GM12878 (cell line): ENCODE measurements at regions not wholly inside any gene's neighbourhood (a gene's known extent, or its start where the extent isn't known, plus 50 kb on each side); places are given as distances from the start of the nearest gene placed in this dataset.

Source experiments
- ATAC-seq: fragments of 200-7000 bp; cut with Tn5 transposase; 3 replicates; pipeline ENCODE4 v1.9.1; 2020; ENCODE audit warnings: mild to moderate bottlenecking, moderate library complexity
- BruUV-seq: library from RNA; stranded (reverse); fragments of 400-500 nt; replicated peaks from 2 replicates; lab custom pipeline; 2021; lab: Mats Ljungman, UMichigan
- CTCF ChIA-PET: fragments of 300-600 bp; sonication (Branson Sonifier 250); formaldehyde crosslinking; extraction: SDS; loops from one replicate; lab custom pipeline; 2021; ENCODE audit warnings: inconsistent platforms; lab: Yijun Ruan, JAX
- POLR2A ChIA-PET: fragments of 350-600 bp; formaldehyde crosslinking; extraction: SDS; loops from one replicate; lab custom pipeline; 2021; ENCODE audit warnings: inconsistent platforms; lab: Charles Lee
- RAD21 ChIA-PET: fragments of 300-600 bp; sonication (Branson Sonifier 250); formaldehyde crosslinking; loops from one replicate; lab custom pipeline; 2023; ENCODE audit warnings: antibody characterized with exemption; ENCODE audit not compliant: unreplicated experiment; lab: Charles Lee
- SMC1A ChIA-PET: fragments of 300-600 bp; sonication (Branson Sonifier 250); formaldehyde crosslinking; loops from one replicate; lab custom pipeline; 2023; ENCODE audit not compliant: unreplicated experiment, uncharacterized antibody; lab: Charles Lee
- DNase-seq: peaks from one replicate; pipeline ENCODE4 v3.0.0-alpha.2; 2011; ENCODE audit warnings: low read depth, low spot score
- FAIRE-seq: peaks from 3 replicates; lab custom pipeline; 2011; peaks lifted over from hg19 to GRCh38; lab: Jason Lieb, UNC
- H2AFZ ChIP-seq: 2 replicates; pipeline ENCODE4 v1.6.0; 2011; ENCODE audit warnings: low read depth, low read length, control low read depth; ENCODE audit not compliant: control insufficient read depth
- H3K27ac ChIP-seq: 2 replicates; pipeline ENCODE4 v1.5.1; 2011; ENCODE audit warnings: control low read depth; ENCODE audit not compliant: control insufficient read depth, insufficient read depth
- H3K27me3 ChIP-seq, 2 experiments: replicated peaks in 1 of 2; 2 replicates each; pipeline versions ENCODE4 v1.6.0 to v1.6.1; 2011; ENCODE audit warnings: low read length in 1 of 2; ENCODE audit not compliant: control insufficient read depth in 2 of 2, insufficient read depth in 2 of 2
- H3K36me3 ChIP-seq, 2 experiments: 2 replicates each; pipeline ENCODE4 v1.5.1; 2011; ENCODE audit warnings: low read length in 1 of 2; ENCODE audit not compliant: control insufficient read depth in 2 of 2, insufficient read depth in 2 of 2
- H3K4me1 ChIP-seq: 2 replicates; pipeline ENCODE4 v1.6.1; 2011; ENCODE audit warnings: mild to moderate bottlenecking, low read length, moderate library complexity, mixed read lengths; ENCODE audit not compliant: control insufficient read depth, insufficient read depth
- H3K4me2 ChIP-seq: 2 replicates; pipeline ENCODE4 v1.6.0; 2011; ENCODE audit warnings: control low read depth; ENCODE audit not compliant: control insufficient read depth, insufficient read depth
- H3K4me3 ChIP-seq: fragments of 200-600 bp; sonication (generic); 2 replicates; pipeline ENCODE4 v1.5.1; 2016
- H3K79me2 ChIP-seq: 2 replicates; pipeline ENCODE4 v1.6.0; 2011; ENCODE audit warnings: low read length; ENCODE audit not compliant: control insufficient read depth, insufficient read depth
- H3K9ac ChIP-seq: 2 replicates; pipeline ENCODE4 v1.8.0; 2011; ENCODE audit warnings: low read length, control low read depth, mixed read lengths; ENCODE audit not compliant: control insufficient read depth, insufficient read depth
- H3K9me3 ChIP-seq: replicated peaks from 3 replicates; pipeline ENCODE4 v1.5.1; 2011; ENCODE audit warnings: mild to moderate bottlenecking, low read length; ENCODE audit not compliant: control insufficient read depth, insufficient read depth
- H4K20me1 ChIP-seq: 2 replicates; pipeline ENCODE4 v1.6.0; 2011; ENCODE audit not compliant: control insufficient read depth, insufficient read depth
- CBX5 ChIP-seq: sonication (generic); IDR thresholded peaks from 2 replicates; pipeline ENCODE4 v1.6.1; 2016; ENCODE audit warnings: low read depth, moderate library complexity, mild to moderate bottlenecking, inconsistent platforms
- FOS ChIP-seq: IDR thresholded peaks from 3 replicates; pipeline ENCODE4 v1.6.1; 2011; ENCODE audit warnings: borderline replicate concordance; ENCODE audit not compliant: insufficient read length; ENCODE audit errors: extremely low read depth
- LARP7 ChIP-seq: fragments of 450-650 bp; IDR thresholded peaks from 2 replicates; pipeline ENCODE4 v1.6.1; 2017; ENCODE audit warnings: mild to moderate bottlenecking
- PML ChIP-seq: IDR thresholded peaks from 2 replicates; pipeline ENCODE4 v1.6.1; 2012; ENCODE audit warnings: low read length, inconsistent platforms
- POLR2AphosphoS2 ChIP-seq: IDR thresholded peaks from 2 replicates; pipeline ENCODE4 v1.6.1; 2011; ENCODE audit warnings: low read depth, mild to moderate bottlenecking, low read length, improper control_type of control experiment, moderate library complexity
- SIX5 ChIP-seq: IDR thresholded peaks from 2 replicates; pipeline ENCODE4 v1.6.1; 2011; ENCODE audit warnings: mild to moderate bottlenecking, low read depth, low read length, moderate library complexity; ENCODE audit not compliant: severe bottlenecking
- SRF ChIP-seq, 2 experiments: IDR thresholded peaks; 2 replicates each; pipeline ENCODE4 v1.6.1; 2011; ENCODE audit warnings: low read depth in 2 of 2, low read length in 2 of 2, mild to moderate bottlenecking in 1 of 2, moderate library complexity in 1 of 2
- TCF12 ChIP-seq: IDR thresholded peaks from 2 replicates; pipeline ENCODE4 v1.6.1; 2011; ENCODE audit warnings: low read depth, mild to moderate bottlenecking, low read length
- in situ Hi-C: fragments of 300-500 bp; cut with MboI; formaldehyde crosslinking; loops from 9 replicates; pipeline ENCODE4 v1.14.3; 2018; ENCODE audit warnings: mixed read lengths
- intact Hi-C: fragments of 100-400 bp; cut with micrococcal nuclease; formaldehyde crosslinking; loops from one replicate; pipeline ENCODE4 v1.14.2; 2022; ENCODE audit not compliant: unreplicated experiment
- TF ChIP-seq, protein P1 (sequence below): fragments of 450-650 bp; formaldehyde crosslinking; IDR thresholded peaks from 2 replicates; pipeline ENCODE4 v1.5.0; 2022; ENCODE audit warnings: mild to moderate bottlenecking, missing genetic modification characterization
- TF ChIP-seq, protein P2 (sequence below): fragments of 450-650 bp; IDR thresholded peaks from 2 replicates; pipeline ENCODE4 v1.6.1; 2016; ENCODE audit warnings: mild to moderate bottlenecking
- TF ChIP-seq, protein P3 (sequence below): IDR thresholded peaks from 2 replicates; pipeline ENCODE4 v1.6.1; 2011; ENCODE audit warnings: low read depth, mild to moderate bottlenecking, low read length, moderate library complexity, borderline replicate concordance; ENCODE audit errors: extremely low read depth
- TF ChIP-seq, protein P4 (sequence below): IDR thresholded peaks from 2 replicates; pipeline ENCODE4 v1.6.1; 2012; ENCODE audit warnings: low read depth, low read length, improper control_type of control experiment

DNA sequence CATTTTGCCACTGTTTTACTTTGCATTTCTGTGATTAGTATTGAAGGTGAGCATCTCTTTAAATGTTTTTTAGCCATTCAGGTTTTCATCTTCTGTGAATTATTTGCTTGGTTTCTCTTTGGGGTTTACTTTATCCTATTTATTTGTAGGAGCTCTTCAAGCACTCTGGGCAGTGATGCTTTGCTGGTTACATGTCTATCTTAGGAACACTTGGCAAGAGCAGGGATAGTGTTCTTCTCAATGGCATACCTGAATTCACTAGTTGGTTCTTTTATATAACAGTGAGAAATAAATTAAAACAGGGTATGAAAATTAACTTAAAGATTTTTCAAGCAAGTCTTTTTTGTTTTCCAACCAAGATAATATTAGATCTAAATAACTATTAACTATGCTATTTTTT is 119.7 kb upstream of the BACH2 start:
- ATAC-seq: no peak
- ChIA-PET CTCF (no interaction called here), SMC1A (no interaction called here), RAD21 (no interaction called here), POLR2A (no interaction called here)
- Histone ChIP-seq H3K9ac (no peak overlapping the region), H3K4me2 (no peak overlapping the region), H3K9me3 (no peaks in the 10 kb centered on the region; the same call in 2 of the 3 replicates), H3K36me3 (no peaks in the 10 kb centered on the region), H4K20me1 (no peaks in the 10 kb centered on the region), H3K4me1 (no peaks in the 10 kb centered on the region), H3K27ac (no peak overlapping the region), H2AFZ (no peak overlapping the region), H3K27me3 (peaks cover 0 to 3% of the 10 kb centered on the region in 2 experiments; a peak in 1 of 4 replicates), H3K79me2 (no peaks in the 10 kb centered on the region), H3K4me3 (no peak overlapping the region)
- no peak for FAIRE-seq
- in situ Hi-C loops (no loop called here), intact Hi-C loops (no loop called here)
- BruUV-seq: no TSS peak
- DNase-seq: no peak
- TF ChIP-seq, protein P1, sequence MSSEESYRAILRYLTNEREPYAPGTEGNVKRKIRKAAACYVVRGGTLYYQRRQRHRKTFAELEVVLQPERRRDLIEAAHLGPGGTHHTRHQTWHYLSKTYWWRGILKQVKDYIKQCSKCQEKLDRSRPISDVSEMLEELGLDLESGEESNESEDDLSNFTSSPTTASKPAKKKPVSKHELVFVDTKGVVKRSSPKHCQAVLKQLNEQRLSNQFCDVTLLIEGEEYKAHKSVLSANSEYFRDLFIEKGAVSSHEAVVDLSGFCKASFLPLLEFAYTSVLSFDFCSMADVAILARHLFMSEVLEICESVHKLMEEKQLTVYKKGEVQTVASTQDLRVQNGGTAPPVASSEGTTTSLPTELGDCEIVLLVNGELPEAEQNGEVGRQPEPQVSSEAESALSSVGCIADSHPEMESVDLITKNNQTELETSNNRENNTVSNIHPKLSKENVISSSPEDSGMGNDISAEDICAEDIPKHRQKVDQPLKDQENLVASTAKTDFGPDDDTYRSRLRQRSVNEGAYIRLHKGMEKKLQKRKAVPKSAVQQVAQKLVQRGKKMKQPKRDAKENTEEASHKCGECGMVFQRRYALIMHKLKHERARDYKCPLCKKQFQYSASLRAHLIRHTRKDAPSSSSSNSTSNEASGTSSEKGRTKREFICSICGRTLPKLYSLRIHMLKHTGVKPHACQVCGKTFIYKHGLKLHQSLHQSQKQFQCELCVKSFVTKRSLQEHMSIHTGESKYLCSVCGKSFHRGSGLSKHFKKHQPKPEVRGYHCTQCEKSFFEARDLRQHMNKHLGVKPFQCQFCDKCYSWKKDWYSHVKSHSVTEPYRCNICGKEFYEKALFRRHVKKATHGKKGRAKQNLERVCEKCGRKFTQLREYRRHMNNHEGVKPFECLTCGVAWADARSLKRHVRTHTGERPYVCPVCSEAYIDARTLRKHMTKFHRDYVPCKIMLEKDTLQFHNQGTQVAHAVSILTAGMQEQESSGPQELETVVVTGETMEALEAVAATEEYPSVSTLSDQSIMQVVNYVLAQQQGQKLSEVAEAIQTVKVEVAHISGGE (CRISPR knock-in tag): no peak
- no peak for TF ChIP-seq LARP7
- no peak for TF ChIP-seq CBX5
- TF ChIP-seq, protein P2, sequence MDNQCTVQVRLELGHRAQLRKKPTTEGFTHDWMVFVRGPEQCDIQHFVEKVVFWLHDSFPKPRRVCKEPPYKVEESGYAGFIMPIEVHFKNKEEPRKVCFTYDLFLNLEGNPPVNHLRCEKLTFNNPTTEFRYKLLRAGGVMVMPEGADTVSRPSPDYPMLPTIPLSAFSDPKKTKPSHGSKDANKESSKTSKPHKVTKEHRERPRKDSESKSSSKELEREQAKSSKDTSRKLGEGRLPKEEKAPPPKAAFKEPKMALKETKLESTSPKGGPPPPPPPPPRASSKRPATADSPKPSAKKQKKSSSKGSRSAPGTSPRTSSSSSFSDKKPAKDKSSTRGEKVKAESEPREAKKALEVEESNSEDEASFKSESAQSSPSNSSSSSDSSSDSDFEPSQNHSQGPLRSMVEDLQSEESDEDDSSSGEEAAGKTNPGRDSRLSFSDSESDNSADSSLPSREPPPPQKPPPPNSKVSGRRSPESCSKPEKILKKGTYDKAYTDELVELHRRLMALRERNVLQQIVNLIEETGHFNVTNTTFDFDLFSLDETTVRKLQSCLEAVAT: no peak
- TF ChIP-seq SIX5: no peak
- no peak for TF ChIP-seq TCF12
- TF ChIP-seq POLR2AphosphoS2: no peak
- TF ChIP-seq, protein P3, sequence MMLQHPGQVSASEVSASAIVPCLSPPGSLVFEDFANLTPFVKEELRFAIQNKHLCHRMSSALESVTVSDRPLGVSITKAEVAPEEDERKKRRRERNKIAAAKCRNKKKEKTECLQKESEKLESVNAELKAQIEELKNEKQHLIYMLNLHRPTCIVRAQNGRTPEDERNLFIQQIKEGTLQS: no peak
- no peak for TF ChIP-seq PML
- no peak for TF ChIP-seq FOS
- TF ChIP-seq SRF (IDR thresholded peaks at IDR 0.05; ENCODE audit: low read depth in 2 of 2, low read length in 2 of 2): no peak
- TF ChIP-seq, protein P4, sequence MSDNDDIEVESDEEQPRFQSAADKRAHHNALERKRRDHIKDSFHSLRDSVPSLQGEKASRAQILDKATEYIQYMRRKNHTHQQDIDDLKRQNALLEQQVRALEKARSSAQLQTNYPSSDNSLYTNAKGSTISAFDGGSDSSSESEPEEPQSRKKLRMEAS: no peak
